ENCODE measurements at regions not wholly inside any gene's neighbourhood (a gene's known extent, or its start where the extent isn't known, plus 50 kb on each side); places are given as distances from the start of the nearest gene placed in this dataset.

DNA sequence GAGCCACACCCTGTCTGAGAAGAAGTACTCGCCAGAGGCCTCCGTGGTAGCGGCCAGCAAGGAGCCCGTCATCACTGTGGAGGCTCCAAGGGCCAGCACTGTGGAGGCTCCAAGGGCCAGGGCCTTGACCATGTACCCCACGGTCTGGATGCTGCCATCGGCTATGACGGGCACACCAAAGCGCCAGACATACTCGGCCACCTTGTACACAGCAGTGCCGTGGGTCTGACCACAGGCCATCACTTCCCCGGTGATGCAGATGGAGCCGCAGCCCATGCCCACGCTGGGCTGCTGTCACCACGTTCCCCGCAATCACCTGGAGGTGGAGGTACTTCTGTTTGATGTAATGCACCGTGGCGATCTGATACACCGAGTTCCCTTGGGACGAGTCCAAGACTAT, 377.7 kb upstream of the MAOA start:
- TF ChIP-seq, protein P1, sequence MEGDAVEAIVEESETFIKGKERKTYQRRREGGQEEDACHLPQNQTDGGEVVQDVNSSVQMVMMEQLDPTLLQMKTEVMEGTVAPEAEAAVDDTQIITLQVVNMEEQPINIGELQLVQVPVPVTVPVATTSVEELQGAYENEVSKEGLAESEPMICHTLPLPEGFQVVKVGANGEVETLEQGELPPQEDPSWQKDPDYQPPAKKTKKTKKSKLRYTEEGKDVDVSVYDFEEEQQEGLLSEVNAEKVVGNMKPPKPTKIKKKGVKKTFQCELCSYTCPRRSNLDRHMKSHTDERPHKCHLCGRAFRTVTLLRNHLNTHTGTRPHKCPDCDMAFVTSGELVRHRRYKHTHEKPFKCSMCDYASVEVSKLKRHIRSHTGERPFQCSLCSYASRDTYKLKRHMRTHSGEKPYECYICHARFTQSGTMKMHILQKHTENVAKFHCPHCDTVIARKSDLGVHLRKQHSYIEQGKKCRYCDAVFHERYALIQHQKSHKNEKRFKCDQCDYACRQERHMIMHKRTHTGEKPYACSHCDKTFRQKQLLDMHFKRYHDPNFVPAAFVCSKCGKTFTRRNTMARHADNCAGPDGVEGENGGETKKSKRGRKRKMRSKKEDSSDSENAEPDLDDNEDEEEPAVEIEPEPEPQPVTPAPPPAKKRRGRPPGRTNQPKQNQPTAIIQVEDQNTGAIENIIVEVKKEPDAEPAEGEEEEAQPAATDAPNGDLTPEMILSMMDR (conservative IDR thresholded peaks at IDR 0.05; ENCODE audit: low read depth in 2 of 2): no peak
- TF ChIP-seq NANOG (IDR thresholded peaks at IDR 0.05; ENCODE audit: borderline replicate concordance): no peak
- TF ChIP-seq STAT1 (IDR thresholded peaks at IDR 0.05; ENCODE audit: unreplicated experiment): no peak
- no peak for TF ChIP-seq POLR2AphosphoS5 (IDR thresholded peaks at IDR 0.05; ENCODE audit: low read depth)
- TF ChIP-seq EZH2 (IDR thresholded peaks at IDR 0.05; ENCODE audit: low read depth, unreplicated experiment): no peak
- TF ChIP-seq, protein P2, sequence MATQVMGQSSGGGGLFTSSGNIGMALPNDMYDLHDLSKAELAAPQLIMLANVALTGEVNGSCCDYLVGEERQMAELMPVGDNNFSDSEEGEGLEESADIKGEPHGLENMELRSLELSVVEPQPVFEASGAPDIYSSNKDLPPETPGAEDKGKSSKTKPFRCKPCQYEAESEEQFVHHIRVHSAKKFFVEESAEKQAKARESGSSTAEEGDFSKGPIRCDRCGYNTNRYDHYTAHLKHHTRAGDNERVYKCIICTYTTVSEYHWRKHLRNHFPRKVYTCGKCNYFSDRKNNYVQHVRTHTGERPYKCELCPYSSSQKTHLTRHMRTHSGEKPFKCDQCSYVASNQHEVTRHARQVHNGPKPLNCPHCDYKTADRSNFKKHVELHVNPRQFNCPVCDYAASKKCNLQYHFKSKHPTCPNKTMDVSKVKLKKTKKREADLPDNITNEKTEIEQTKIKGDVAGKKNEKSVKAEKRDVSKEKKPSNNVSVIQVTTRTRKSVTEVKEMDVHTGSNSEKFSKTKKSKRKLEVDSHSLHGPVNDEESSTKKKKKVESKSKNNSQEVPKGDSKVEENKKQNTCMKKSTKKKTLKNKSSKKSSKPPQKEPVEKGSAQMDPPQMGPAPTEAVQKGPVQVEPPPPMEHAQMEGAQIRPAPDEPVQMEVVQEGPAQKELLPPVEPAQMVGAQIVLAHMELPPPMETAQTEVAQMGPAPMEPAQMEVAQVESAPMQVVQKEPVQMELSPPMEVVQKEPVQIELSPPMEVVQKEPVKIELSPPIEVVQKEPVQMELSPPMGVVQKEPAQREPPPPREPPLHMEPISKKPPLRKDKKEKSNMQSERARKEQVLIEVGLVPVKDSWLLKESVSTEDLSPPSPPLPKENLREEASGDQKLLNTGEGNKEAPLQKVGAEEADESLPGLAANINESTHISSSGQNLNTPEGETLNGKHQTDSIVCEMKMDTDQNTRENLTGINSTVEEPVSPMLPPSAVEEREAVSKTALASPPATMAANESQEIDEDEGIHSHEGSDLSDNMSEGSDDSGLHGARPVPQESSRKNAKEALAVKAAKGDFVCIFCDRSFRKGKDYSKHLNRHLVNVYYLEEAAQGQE (IDR thresholded peaks at IDR 0.05; ENCODE audit: unreplicated experiment): no peak
- no peak for TF ChIP-seq ZNF114 (CRISPR knock-in tag; IDR thresholded peaks at IDR 0.05)
- no peak for TF ChIP-seq CREB1 (CRISPR knock-in tag; IDR thresholded peaks at IDR 0.05; ENCODE audit: low read depth)
- no peak for TF ChIP-seq EZH2phosphoT487 (IDR thresholded peaks at IDR 0.05; ENCODE audit: unreplicated experiment)
- no peak for TF ChIP-seq ZNF331 (CRISPR knock-in tag; IDR thresholded peaks at IDR 0.05; ENCODE audit: low read depth)

Measured in GM23338 (cell line).